ENCODE measurements at regions not wholly inside any gene's neighbourhood (a gene's known extent, or its start where the extent isn't known, plus 50 kb on each side); places are given as distances from the start of the nearest gene placed in this dataset.

DNA sequence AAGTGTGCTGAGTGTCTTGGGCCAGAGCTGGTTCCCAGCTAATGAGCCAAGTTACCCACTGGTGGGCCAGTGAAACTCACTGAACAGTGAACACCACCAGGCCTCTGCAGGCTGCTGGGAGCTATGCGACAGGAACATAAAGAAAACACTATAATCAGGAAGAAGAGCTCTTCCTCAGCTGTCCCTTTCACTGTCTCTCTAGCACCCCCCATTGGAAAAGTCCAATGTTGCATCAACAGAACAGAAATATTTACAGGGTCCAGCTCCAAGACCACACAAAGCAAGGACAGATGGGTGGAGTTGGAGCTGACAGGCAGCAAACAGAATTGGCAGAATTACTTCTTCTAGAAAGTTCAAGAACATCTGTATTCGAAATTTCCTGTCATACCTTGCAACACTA, 903.6 kb upstream of the TMEM132C start:
- TF ChIP-seq, protein P1, sequence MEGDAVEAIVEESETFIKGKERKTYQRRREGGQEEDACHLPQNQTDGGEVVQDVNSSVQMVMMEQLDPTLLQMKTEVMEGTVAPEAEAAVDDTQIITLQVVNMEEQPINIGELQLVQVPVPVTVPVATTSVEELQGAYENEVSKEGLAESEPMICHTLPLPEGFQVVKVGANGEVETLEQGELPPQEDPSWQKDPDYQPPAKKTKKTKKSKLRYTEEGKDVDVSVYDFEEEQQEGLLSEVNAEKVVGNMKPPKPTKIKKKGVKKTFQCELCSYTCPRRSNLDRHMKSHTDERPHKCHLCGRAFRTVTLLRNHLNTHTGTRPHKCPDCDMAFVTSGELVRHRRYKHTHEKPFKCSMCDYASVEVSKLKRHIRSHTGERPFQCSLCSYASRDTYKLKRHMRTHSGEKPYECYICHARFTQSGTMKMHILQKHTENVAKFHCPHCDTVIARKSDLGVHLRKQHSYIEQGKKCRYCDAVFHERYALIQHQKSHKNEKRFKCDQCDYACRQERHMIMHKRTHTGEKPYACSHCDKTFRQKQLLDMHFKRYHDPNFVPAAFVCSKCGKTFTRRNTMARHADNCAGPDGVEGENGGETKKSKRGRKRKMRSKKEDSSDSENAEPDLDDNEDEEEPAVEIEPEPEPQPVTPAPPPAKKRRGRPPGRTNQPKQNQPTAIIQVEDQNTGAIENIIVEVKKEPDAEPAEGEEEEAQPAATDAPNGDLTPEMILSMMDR (IDR thresholded peaks at IDR 0.05; ENCODE audit: insufficient read depth, low read length, poor library complexity, severe bottlenecking), result no peak
- TF ChIP-seq EZH2phosphoT487 (conservative IDR thresholded peaks at IDR 0.05; ENCODE audit: low read length), result no peak
